G401 (cell line): ENCODE measurements at regions not wholly inside any gene's neighbourhood (a gene's known extent, or its start where the extent isn't known, plus 50 kb on each side); places are given as distances from the start of the nearest gene placed in this dataset.
A peak's percentile ranks its signal among the peaks of the same experiment; 100 is the strongest.
"Not testable (repeated sequence)": the region's sequence is repeated elsewhere in the genome, so short reads cannot be mapped to it uniquely, and the experiment has no call there.

Experiments used
- DNase-seq: peaks from one replicate; pipeline ENCODE4 v3.0.0-alpha.2; 2015; ENCODE audit warnings: low spot score
- in situ Hi-C: cut with HindIII; loops from 2 replicates; pipeline ENCODE4 v1.10.0; 2016; ENCODE audit warnings: low sequenced_read_pairs, mixed read lengths

- no peak for DNase-seq
- in situ Hi-C loops = no loop called here
These were observed 379.5 kb downstream of the GLRX3 start for GRCh38 chr10:130515670-130516069.

GRCh38 chr10:130516141-130516735, 380.0 kb downstream of the GLRX3 start:
- no peak for DNase-seq
- in situ Hi-C loops = no loop called here

- DNase-seq, in situ Hi-C loops: not testable (repeated sequence)
These were observed 382.7 kb downstream of the GLRX3 start for GRCh38 chr10:130518921-130519320.

GRCh38 chr10:130519791-130520190, 383.6 kb downstream of the GLRX3 start:
- in situ Hi-C loops = no loop called here
- no peak for DNase-seq

GRCh38 chr10:130531312-130531711, 395.1 kb downstream of the GLRX3 start:
- in situ Hi-C loops = no loop called here
- DNase-seq = no peak

GRCh38 chr10:130541090-130541489, 404.9 kb downstream of the GLRX3 start:
- in situ Hi-C loops = no loop called here

GRCh38 chr10:130542761-130543160, 406.6 kb downstream of the GLRX3 start:
- in situ Hi-C loops = no loop called here
- no peak for DNase-seq

More at GRCh38 chr10:130541090-130541489, 404.9 kb downstream of the GLRX3 start:
- no peak for DNase-seq

- no peak for DNase-seq
- in situ Hi-C loops = no loop called here
These were observed 407.6 kb downstream of the GLRX3 start for GRCh38 chr10:130543794-130544193.

- in situ Hi-C loops = no loop called here
- no peak for DNase-seq
These were observed 408.9 kb downstream of the GLRX3 start for GRCh38 chr10:130545122-130545521.

- DNase-seq = no peak
- in situ Hi-C loops = no loop called here
These were observed 409.5 kb downstream of the GLRX3 start for GRCh38 chr10:130545697-130546096.

- DNase-seq = no peak
- in situ Hi-C loops = no loop called here
These were observed 410.6 kb downstream of the GLRX3 start for GRCh38 chr10:130546841-130547240.

GRCh38 chr10:130547368-130547767, 411.2 kb downstream of the GLRX3 start:
- in situ Hi-C loops = no loop called here
- DNase-seq = peak; percentile 72

GRCh38 chr10:130550952-130551674, 414.9 kb downstream of the GLRX3 start:
- no peak for DNase-seq
- in situ Hi-C loops = no loop called here

- no peak for DNase-seq
- in situ Hi-C loops = no loop called here
These were observed 415.5 kb downstream of the GLRX3 start for GRCh38 chr10:130551676-130552075.

GRCh38 chr10:130553826-130554225, 417.6 kb downstream of the GLRX3 start:
- no peak for DNase-seq

GRCh38 chr10:130554701-130555410, 418.7 kb downstream of the GLRX3 start:
- in situ Hi-C loops = no loop called here

More at GRCh38 chr10:130553826-130554225, 417.6 kb downstream of the GLRX3 start:
- in situ Hi-C loops = no loop called here

GRCh38 chr10:130555411-130555750, 419.2 kb downstream of the GLRX3 start:
- no peak for DNase-seq
- in situ Hi-C loops = no loop called here

More at GRCh38 chr10:130554701-130555410, 418.7 kb downstream of the GLRX3 start:
- DNase-seq = no peak

- DNase-seq = no peak
- in situ Hi-C loops = no loop called here
These were observed 421.1 kb downstream of the GLRX3 start for GRCh38 chr10:130557181-130557845.

- DNase-seq = no peak
These were observed 422.8 kb downstream of the GLRX3 start for GRCh38 chr10:130558746-130559546.

More at GRCh38 chr10:130558746-130559546, 422.8 kb downstream of the GLRX3 start:
- in situ Hi-C loops = no loop called here
